GM21423 (cell line): ENCODE measurements at regions not wholly inside any gene's neighbourhood (a gene's known extent, or its start where the extent isn't known, plus 50 kb on each side); places are given as distances from the start of the nearest gene placed in this dataset.
A peak's percentile ranks its signal among the peaks of the same experiment; 100 is the strongest.
"Not testable (repeated sequence)": the region's sequence is repeated elsewhere in the genome, so short reads cannot be mapped to it uniquely, and the experiment has no call there.

ENCODE experiments used
- ATAC-seq: cut with Tn5 transposase; IDR thresholded peaks from one replicate; pipeline ENCODE4 v1.9.1; 2021; ENCODE audit warnings: mild to moderate bottlenecking, moderate library complexity; ENCODE audit not compliant: unreplicated experiment

DNA sequence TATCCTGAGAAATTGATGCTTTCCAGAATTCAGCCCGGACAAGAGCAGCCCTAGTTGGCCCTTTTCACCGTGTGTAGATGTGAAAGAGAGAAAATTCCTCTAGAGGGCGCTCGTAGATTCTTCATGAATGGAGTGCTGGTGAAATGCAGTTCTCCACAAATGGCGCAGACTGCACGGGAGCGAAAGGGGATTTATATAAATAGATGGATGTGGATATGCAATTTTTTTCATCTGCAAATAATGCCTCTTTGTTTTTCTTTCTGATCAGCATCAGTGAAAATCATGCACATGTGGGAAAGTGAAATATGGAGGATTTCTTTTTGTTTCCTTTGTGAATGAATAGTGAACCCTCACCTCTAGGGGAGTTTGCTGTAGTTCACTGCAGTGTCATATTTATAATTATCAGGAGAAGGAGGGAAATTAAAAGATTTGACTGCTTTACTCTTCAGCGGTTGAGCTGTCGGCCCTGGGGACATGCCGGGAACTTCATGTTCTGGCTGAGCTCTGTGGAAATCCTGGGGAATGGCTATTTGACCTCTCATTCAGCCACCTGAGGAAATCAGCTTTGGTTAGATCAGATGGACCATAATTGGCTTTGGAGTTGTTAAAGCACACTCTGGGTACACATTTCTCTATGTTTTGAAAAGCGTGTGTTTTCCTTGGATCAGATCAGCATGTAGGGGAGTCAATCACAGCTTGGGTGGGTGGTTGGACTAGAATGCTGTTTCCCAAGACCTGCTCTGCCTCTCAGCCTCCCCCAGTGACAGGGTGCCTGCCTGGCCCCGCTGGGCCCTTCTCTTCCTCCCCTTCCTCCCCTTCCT lies 115.0 kb upstream of the SHISA3 start:
- peak; percentile 64 for ATAC-seq

DNA sequence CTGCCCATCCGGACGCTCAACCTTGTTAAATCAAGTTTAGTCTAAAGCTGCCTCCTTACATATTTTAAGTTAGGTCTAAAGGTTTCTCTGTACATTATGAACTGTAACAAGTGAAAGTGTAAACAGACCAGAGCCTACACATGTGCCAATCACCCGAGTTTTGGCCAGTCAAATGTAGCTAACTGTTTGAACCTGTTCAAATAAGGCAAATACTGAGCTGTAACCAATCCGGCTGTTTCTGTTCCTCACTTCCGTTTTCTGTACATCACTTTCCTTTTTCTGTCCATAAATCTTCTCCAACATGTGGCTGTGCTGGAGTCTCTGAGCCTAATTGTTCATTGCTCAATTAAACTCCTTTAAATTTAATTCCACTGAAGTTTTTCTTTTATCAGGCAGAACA lies 113.3 kb upstream of the SHISA3 start:
- ATAC-seq, result no peak

DNA sequence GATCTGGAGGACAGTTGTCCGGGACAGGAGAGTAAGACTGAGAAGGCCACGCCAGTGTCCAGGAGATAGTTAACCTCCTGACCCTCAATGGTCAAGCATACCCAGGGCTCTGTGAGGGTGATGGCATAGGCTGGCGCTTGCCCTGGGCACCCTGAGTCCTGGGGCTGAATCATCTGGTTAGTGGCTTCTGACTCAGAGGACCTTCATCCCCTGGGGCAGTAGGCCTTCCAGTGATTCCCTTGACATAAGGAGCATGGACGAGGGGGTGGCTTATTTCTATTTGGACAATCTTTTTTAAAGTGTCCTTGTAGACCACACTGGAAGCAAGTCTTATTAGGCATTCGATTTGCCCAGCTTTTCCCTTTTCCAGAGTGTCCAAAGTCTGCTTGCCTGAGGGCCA lies 108.4 kb upstream of the SHISA3 start:
- ATAC-seq, result not testable (repeated sequence)

DNA sequence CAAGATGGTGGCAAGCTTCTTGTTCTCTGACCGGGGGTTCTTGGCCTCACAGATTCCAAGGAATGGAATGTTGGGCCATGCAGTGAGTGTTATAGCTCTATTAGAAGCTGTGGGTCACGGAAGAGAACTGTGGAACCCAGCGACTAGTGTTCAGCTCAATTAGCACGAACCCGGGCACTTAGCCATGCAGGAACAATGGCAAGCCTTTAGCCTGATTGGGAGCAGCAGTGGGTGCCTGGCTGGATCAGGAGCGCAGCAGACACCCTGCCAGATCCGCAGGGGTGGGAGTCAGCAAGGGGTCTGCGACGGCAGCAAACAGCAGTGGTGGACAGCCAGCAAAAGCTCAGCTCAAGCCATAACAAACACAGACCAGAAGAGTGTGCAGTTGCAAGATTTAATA lies 105.1 kb upstream of the SHISA3 start:
- not testable (repeated sequence) for ATAC-seq

DNA sequence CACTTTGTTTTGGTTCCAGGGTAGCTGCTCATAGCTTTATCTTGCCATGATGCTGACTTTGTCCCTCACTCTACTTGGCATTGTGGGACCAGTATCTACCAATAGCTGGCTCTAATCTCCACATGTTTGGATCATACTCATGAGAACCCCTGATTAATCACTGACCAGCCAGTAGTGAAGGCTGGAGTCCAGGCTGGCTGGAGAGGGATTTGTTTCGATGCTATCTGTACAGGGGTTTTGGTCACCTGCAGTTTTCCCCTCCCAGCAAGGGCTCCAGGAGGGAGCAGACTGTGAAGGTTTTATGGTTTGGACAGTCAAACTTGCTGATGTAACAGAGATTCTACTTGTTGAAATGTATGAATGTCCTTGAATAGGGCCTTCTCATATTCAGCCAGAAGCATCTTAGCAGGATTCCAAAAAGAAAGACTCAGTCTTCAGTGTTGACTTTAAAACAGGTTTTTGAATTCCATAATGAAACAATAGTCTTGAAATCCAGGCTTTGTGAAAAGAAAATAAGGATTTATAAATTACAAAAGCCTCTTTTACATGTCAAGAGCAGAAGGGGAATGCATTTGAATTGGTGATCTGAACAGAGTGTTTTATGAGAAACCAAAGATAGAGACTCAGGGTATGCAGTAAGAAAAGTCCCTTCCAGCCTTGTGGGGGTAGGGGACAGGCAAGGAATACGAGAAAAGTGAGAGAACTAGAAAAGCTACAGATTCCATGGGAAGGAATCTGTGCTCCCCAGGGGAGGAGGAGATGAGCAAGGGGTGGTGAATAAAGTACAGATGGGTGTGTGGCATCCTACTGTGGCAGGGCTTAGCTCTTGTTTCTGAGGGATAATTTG lies 103.1 kb upstream of the SHISA3 start:
- no peak for ATAC-seq

DNA sequence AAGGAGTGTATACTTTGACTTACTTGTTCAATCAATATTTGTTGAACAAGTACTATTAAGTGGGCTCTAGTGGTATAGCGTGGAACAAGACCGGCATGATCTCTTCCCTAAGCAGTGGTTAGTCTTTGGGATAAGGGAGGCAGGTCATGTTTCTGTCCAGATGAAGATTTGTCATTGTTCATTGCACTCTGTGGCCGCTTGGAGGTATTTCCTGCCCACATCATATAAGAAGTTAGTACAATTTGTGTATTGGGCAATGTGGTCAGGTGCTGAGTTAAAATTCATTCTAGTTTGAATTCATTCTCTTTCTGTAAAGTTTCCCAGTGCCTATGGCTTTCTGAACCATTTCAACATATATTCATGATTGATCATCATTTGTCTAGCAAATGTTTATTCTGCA lies 101.1 kb upstream of the SHISA3 start:
- ATAC-seq, result no peak

DNA sequence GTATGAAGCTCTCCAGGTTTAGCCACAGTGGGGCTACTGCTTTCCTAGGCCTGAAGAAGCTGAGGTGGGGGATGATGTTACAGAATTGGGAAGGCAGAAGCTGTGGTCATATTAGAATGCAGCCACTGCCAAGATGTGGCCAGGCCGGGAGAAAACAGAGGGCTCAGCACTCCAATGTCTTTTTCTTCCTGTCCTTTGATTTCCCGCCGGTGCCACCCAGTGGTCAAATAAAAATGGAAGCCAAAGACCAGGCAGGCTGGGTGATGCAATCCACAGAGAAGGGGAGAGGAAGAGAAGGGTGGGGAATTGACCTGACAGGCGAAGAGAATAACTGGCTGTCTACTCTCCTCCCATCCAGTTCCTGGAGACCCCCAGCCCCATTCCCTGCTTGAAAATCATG lies 94.9 kb upstream of the SHISA3 start:
- ATAC-seq, result peak; percentile 59

DNA sequence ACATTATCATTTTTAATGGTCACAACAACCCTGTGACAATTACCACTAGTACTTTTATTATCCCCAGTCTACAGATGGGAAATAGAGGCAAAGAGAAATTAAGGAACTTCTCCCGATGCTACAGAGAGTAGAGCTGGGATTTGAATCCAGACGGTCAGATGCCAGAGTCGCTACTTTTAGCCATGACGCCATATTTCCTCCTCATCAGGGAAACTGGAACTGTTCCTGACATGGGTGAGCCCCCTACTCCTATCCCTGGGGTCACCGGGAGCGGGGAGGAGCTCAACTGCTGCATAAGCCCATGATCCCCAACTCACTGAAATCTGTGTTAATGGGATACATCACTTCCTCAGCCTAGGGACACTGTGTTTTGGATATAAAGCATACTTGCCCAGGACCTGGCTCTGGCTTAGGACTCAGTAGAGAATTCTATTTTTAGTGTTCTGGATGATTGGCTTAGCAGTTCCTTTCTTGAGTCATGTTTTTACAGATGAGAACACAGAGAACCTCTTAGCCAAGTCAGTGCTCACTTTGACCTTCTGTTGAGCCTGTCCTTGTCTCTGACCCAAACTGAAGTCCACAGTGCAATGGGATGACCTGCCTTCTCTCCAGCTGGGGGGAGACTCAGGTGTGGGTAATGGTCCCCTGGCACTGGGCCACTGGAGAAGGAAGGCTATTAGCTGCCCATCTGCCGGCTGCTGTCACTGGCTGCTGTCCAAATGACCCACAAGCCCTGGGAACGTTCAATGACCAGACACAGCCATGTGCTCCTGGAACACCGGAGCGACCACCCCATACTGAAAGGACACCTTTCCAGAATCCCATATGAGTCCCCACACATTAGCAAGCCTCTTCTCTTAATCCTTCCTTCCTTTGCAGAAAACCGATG lies 90.8 kb upstream of the SHISA3 start:
- ATAC-seq, result no peak

DNA sequence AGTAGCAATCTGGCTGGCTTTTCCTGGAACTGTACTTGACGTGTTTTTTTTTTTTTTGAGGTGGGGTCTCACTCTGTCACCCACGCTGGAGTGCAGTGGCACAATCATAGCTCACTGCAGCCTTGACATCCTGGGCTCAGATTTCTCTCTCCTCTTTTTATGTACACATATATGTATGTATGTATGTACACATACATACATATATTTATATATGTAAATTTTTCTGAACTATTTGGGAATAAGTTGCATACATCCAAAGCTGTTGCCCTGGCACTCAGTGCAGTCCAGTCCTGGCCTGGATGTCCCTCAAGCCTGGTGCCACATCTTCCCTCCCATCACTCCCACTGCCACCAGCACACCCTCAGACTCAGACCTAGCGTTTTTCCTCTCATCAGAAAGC lies 89.0 kb upstream of the SHISA3 start:
- no peak for ATAC-seq

DNA sequence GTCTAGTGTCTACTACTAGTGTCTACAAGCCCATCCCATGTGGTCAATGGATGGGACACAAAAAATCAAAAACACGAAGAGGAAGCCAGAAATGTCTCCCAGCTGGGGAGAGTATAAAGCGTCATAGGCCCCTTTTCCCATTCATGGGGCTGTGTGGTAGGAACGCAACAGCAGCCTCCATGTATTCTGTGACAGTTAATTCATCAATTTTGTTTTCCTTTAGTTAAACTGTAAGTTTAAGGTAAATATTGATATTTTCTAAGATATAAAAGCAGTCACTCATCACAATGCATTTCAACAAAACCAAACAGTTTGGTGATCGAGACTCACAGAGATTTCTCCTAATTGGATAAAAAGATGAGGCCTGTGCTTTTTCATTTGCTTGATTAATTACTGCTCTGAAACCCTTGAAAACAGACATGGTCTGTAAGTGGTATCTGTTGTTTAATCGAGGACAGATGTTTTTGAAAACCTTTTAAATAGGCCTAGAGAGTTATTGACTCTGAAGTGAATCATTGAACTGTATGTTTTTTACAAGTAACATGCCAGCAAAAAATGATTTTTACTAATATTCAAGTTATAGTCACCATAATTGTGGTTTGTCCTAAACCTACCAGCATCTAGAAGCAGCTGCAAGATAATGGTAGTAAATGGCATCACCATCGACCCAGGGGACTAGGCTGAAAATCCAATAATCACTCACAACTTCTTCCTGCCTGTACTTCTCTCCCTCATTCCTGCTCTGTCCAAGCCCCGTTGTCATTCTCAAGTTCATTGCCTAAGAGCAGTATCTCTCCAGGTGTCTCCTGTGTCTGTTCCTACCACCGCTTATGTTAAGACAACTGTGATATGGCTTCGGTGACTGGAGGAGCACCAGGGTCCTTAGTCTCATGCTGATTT lies 87.7 kb upstream of the SHISA3 start:
- no peak for ATAC-seq

DNA sequence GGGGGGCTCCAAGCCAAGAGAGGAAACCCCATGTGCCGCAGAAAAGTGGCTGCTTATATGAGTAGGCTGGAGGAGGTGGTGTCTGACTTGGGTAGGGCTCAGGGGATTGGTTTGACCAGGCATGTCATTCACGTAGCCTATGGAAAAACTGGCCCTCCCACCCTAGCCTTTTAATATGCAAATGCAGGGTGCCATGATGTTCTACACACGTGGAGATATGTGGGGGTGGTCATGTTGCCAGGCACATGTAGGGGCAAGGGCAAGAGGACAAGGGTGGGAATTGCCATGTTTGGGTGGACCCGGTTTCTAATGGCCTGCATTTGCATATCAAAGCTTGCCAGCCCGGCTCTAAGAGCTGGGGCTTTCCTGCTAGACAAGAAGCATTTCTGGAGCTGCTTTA lies 86.9 kb upstream of the SHISA3 start:
- ATAC-seq, result no peak

DNA sequence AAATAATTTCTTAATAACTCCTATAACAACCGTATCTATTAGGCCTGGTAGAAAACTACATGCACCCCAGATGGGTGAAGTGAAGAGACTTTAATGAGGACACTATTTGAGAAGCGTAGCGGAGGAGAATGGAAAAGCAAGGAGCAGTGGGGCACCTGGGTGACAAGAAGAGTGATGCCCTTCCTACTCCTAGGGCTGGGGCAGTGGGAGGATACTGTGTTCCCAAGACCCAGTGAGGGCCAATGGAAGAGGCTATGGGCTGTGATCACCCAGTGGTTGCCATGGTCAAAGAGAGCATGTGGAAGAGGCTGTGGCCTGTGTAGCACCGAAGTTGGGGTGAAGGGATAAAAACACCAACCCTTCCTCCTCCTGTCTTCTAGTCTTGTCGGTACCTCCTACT lies 86.5 kb upstream of the SHISA3 start:
- no peak for ATAC-seq

DNA sequence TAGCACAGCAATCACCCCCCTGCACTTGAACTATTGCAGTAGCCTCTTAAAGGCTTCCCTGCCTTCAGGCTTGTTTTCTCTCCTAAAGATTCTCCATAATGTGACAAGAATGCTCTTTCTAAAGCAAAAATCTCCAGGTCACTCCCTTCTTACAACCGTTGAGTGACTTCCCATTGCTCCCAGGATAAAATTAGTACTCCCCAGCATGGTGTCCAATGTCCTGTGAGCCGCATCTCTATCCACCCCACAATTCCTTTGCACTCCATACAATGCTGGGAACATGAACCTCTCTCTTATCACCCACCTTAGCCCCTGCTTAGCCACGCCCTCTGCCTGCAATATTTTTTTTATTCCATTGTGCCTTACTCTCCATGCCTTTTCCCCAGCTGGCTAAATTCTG lies 85.7 kb upstream of the SHISA3 start:
- ATAC-seq, result no peak

DNA sequence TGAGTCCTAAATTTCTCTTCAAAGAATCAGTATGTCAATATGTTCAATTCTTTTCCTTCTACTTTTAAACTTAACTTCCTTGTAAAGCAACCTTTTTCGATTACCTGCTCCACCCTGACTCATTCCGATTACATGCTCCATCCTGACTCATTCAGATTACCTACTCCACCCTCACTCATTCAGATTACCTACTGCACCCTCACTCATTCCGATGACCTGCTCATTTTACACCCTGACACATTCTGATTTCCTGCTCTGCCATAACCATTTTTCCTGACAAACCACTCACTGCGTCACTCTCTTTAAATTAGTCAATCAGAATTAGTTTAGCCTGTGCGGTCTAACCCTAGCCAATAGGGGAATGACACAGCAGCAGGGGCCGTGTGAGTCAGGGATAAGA lies 83.9 kb upstream of the SHISA3 start:
- ATAC-seq, result not testable (repeated sequence)

DNA sequence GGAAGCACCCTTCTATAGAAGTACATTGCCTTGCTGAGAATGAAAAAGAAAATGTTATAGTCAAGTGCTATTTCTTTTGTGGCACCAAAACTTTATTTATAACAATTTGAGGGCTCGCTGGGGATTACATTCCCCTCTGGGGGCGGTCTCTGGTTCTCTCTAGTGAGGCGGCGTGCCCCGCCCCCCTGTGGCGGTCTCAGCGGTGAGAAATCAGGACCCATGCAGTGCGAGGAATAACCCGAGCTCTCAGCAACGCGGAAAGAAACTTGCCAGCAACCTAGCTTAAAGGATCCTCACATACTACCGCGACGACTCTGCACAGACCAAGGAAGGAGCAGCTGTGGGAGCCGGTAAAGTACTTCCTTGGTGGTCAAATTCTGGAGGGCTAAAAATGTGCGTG lies 83.4 kb upstream of the SHISA3 start:
- ATAC-seq, result no peak

DNA sequence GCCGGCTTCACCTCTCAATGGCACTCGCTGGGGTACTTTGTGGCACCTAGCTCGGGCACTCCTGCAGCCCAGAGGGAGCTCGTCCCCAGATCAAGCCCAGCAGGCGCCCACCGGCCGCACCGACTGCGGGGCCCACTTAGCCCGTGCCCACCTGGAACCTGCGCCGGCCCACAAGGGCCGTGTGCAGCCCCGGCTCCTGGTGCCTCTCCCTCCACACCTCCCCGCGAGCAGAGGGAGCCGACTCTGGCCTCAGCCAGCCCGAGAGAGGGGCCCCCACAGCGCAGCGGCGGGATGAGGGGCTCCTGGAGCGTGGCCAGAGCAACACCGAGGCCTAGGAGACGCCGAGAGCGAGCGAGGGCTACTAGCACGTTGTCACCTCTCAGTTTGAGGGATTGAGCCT lies 82.1 kb upstream of the SHISA3 start:
- no peak for ATAC-seq

DNA sequence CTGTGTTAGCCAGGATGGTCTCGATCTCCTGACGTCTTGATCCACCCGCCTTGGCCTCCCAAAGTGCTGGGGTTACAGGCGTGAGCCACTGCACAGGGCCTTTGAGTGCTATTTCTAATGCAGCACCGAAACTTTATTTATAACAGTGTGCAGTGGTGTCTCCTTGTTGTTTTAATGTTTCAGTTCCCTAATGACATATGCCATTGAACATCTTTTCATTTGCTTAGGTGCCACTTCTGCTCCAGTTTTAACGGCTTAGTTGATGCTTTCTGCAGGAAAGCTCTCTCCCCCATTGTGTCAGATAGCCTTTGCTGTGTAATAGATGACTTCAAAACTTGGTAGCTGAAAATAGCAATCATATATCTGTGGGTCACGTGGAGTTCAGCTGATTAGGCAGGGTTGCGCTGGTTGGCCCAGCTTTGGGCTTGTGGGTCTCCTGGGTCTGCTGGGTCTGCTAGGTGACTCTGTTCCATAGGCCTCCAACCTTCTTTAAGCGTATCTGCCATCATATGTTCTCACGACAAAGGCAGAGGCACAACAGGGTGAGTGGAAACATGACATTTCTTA lies 76.4 kb upstream of the SHISA3 start:
- no peak for ATAC-seq

DNA sequence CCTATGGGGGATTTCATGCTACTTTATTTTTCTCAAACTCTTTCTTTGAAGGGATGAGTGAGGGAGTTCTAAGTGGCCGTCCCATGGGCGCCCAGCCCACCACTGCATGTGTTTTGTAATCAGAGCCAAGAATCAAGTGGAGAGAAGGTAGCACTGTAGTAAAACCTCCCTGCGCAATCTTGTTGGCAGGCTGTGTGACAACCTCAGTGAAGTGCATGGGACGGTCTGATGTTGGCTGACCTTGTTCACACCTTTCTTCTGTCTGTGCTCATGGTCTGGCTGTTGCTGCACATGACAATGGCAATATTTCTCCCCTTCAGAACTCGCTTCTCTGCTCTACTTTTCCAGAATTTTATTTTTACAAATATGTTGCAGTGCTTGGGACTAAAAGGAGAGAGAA lies 71.2 kb upstream of the SHISA3 start:
- no peak for ATAC-seq

DNA sequence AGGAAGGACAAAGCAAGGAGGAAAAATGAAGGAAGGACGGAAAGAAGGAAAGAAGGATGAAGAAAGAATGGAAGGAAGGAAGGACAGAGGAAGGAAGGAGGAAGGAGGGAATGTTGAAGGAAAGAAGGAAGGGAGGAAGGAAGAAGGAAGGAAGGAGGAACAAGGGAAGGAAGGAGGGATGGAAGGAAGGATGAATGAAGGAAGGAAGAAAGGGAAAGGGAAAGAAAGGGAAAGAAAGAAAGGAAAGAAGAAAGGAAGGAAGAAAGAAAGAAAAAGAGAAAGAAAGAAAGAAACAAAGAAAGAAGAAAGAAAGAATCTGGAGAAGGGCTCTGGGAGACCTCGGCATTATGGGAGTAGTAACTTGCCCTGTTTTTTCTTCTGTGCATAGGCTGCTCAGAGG lies 70.8 kb upstream of the SHISA3 start:
- no peak for ATAC-seq

DNA sequence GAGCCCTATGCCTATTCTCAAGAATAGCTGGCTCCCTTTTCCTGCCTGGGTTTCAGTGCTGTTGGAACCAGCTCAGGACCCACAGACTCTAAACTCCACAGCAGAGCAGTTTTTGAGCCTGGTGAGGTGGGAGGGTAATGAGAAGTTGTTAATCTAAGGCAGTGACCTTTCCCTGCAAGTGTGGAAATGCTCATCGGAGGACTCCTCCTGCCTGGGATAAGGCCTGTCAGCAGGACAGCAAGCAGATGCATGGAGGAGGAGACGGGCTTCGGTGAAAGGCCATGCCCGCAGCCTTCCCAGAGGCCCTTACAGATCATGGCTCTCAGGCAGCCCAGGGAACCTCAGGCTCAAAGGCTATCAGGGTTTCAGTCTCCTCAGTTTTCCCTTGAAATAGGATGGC lies 70.0 kb upstream of the SHISA3 start:
- ATAC-seq, result no peak
